Neuronal stem cell (in vitro differentiated cells): ENCODE measurements at regions not wholly inside any gene's neighbourhood (a gene's known extent, or its start where the extent isn't known, plus 50 kb on each side); places are given as distances from the start of the nearest gene placed in this dataset.
A peak's percentile ranks its signal among the peaks of the same experiment; 100 is the strongest.

ENCODE experiments used
- DNase-seq: peaks from one replicate; pipeline ENCODE4 v3.0.0-alpha.2; 2013; ENCODE audit warnings: low spot score
- H2AFZ ChIP-seq: one replicate; pipeline ENCODE4 v1.6.1; 2013; ENCODE audit warnings: mild to moderate bottlenecking, low read length, inconsistent platforms
- H2AK5ac ChIP-seq: 2 replicates; pipeline ENCODE4 v1.6.1; 2013; ENCODE audit warnings: low read depth, mild to moderate bottlenecking, inconsistent platforms, low read length, moderate library complexity, mixed read lengths
- H2BK120ac ChIP-seq: 2 replicates; pipeline ENCODE4 v1.6.1; 2013; ENCODE audit warnings: low read depth, mild to moderate bottlenecking, inconsistent platforms, low read length, moderate library complexity, mixed read lengths
- H2BK12ac ChIP-seq: one replicate; pipeline ENCODE4 v1.6.1; 2013; ENCODE audit warnings: low read length, inconsistent platforms
- H2BK15ac ChIP-seq: 2 replicates; pipeline ENCODE4 v1.6.1; 2013; ENCODE audit warnings: mild to moderate bottlenecking, low read length, inconsistent platforms, mixed read lengths
- H2BK5ac ChIP-seq: one replicate; pipeline ENCODE4 v1.6.1; 2013; ENCODE audit warnings: inconsistent platforms, mild to moderate bottlenecking, low read length, moderate library complexity
- H3K14ac ChIP-seq: one replicate; pipeline ENCODE4 v1.6.1; 2013; ENCODE audit warnings: low read length, inconsistent platforms
- H3K18ac ChIP-seq: 2 replicates; pipeline ENCODE4 v1.6.1; 2013; ENCODE audit warnings: low read length, inconsistent platforms
- H3K23ac ChIP-seq: 2 replicates; pipeline ENCODE4 v1.6.1; 2013; ENCODE audit warnings: low read depth, mild to moderate bottlenecking, mixed read lengths, low read length, inconsistent platforms; ENCODE audit not compliant: poor library complexity
- H3K27ac ChIP-seq: replicated peaks from 3 replicates; pipeline ENCODE4 v1.5.1; 2013; ENCODE audit warnings: low read length, inconsistent platforms
- H3K27me3 ChIP-seq, 3 experiments: 2 replicates each; pipeline ENCODE4 v1.6.1; 2013; ENCODE audit warnings: low read length in 3 of 3, mild to moderate bottlenecking in 2 of 3, inconsistent platforms in 1 of 3, low read depth in 1 of 3, mixed read lengths in 1 of 3, moderate library complexity in 1 of 3; ENCODE audit not compliant: control insufficient read depth in 3 of 3, insufficient read depth in 3 of 3
- H3K36me3 ChIP-seq, 2 donors: replicated peaks in 1 of 2; 2 replicates each; pipeline ENCODE4 v1.6.1; 2013; ENCODE audit warnings: low read length in 2 of 2; ENCODE audit not compliant: control insufficient read depth in 2 of 2, insufficient read depth in 2 of 2
- H3K4ac ChIP-seq: 2 replicates; pipeline ENCODE4 v1.6.1; 2013; ENCODE audit warnings: inconsistent platforms, mild to moderate bottlenecking, low read length, moderate library complexity
- H3K4me1 ChIP-seq, 2 donors: 1 replicate in 1 of 2; 2 replicates in 1 of 2; pipeline ENCODE4 v1.6.1; 2013; ENCODE audit warnings: low read length in 2 of 2, low read depth in 1 of 2; ENCODE audit not compliant: control insufficient read depth in 2 of 2, insufficient read depth in 1 of 2
- H3K4me2 ChIP-seq: one replicate; pipeline ENCODE4 v1.6.1; 2013; ENCODE audit warnings: mild to moderate bottlenecking, low read length, inconsistent platforms; ENCODE audit not compliant: insufficient read depth, poor library complexity, severe bottlenecking
- H3K4me3 ChIP-seq, 2 donors: 2 replicates each; pipeline ENCODE4 v1.5.1; 2013; ENCODE audit warnings: low read length in 2 of 2, mild to moderate bottlenecking in 2 of 2, inconsistent platforms in 1 of 2, moderate library complexity in 1 of 2
- H3K79me1 ChIP-seq: one replicate; pipeline ENCODE4 v1.6.1; 2013; ENCODE audit warnings: low read depth, mild to moderate bottlenecking, inconsistent platforms, low read length, moderate library complexity
- H3K9ac ChIP-seq: one replicate; pipeline ENCODE4 v1.6.1; 2013; ENCODE audit warnings: mild to moderate bottlenecking, low read depth, low read length, inconsistent platforms; ENCODE audit not compliant: poor library complexity
- H3K9me3 ChIP-seq, 2 donors: replicated peaks in 1 of 2; 2 replicates each; pipeline versions ENCODE3 to v1.6.1; 2013; ENCODE audit warnings: low read length in 2 of 2, mild to moderate bottlenecking in 2 of 2, inconsistent platforms in 1 of 2, low read depth in 1 of 2, mixed read lengths in 1 of 2, moderate library complexity in 1 of 2; ENCODE audit not compliant: control insufficient read depth in 2 of 2, insufficient read depth in 1 of 2
- H4K8ac ChIP-seq: one replicate; pipeline ENCODE4 v1.6.1; 2013; ENCODE audit warnings: low read depth, mild to moderate bottlenecking, inconsistent platforms, low read length, moderate library complexity
- H4K91ac ChIP-seq: one replicate; pipeline ENCODE4 v1.6.1; 2013; ENCODE audit warnings: low read length, low read depth, mild to moderate bottlenecking, inconsistent platforms; ENCODE audit not compliant: poor library complexity
- WGBS, 2 donors: extraction: QIAGEN DNeasy Blood & Tissue Kit; methylation state at CpG; one replicate each; pipeline ENCODE4 v1.1.7; 2013; ENCODE audit warnings: missing lambda C conversion rate in 2 of 2, mixed read lengths in 1 of 2; ENCODE audit not compliant: insufficient read length in 2 of 2, insufficient replicate concordance in 1 of 2; ENCODE audit errors: extremely low coverage in 2 of 2; 5-methylcytosine and 5-hydroxymethylcytosine counted together

- H3K4ac ChIP-seq, result no peak overlapping the region
- peak overlapping the region; percentile 25 for H2AFZ ChIP-seq
- DNase-seq, result no peak
- H3K27ac ChIP-seq, result no peak overlapping the region
- H2BK5ac ChIP-seq, result no peak overlapping the region
- no CpG with 5 or more reads among the region's 5 CpGs for WGBS, 2 donors
- no peak overlapping the region for H3K4me3 ChIP-seq
- no peaks in the 10 kb centered on the region for H3K27me3 ChIP-seq
- no peaks in the 10 kb centered on the region for H3K36me3 ChIP-seq
- no peak overlapping the region for H2BK12ac ChIP-seq
- no peak overlapping the region for H2AK5ac ChIP-seq
- H3K4me2 ChIP-seq, result no peak overlapping the region
- H3K4me1 ChIP-seq, result no peaks in the 10 kb centered on the region
- H4K8ac ChIP-seq, result no peak overlapping the region
- peaks cover 0 to 15% of the 10 kb centered on the region in 2 donors for H3K9me3 ChIP-seq
- H3K23ac ChIP-seq, result no peak overlapping the region
- no peak overlapping the region for H2BK15ac ChIP-seq
- H3K79me1 ChIP-seq, result no peaks in the 10 kb centered on the region
- no peak overlapping the region for H2BK120ac ChIP-seq
- H4K91ac ChIP-seq, result no peak overlapping the region
- no peak overlapping the region for H3K18ac ChIP-seq
- H3K14ac ChIP-seq, result no peak overlapping the region
- H3K9ac ChIP-seq, result no peak overlapping the region
These were observed 62.5 kb upstream of the LIPC start for GRCh38 chr15:58369261-58369701.

DNA sequence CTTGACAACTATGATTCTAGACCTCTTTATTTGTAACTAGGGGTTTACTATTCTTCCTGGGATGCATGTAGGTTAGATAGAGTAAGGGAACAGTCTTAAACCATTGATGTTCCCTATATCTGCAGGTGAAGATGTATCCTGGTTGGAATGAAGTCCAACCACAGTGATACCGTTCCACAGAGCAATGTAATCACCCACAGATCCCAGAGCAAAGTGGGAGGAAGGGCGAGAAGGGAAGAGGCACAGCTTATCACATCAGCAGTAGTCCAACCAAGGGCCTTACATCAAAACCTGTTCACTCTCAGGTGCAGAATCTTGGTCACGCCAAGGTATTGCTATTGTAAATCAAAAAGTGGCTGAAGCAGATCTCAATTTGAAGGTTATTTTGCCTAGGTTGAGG is 61.8 kb upstream of the LIPC start:
- Histone ChIP-seq H4K8ac (no peak overlapping the region), H2AFZ (no peak overlapping the region), H3K4me1 (no peaks in the 10 kb centered on the region), H2BK5ac (no peak overlapping the region), H3K36me3 (no peaks in the 10 kb centered on the region), H3K27me3 (no peaks in the 10 kb centered on the region), H3K14ac (no peak overlapping the region), H3K4me3 (no peak overlapping the region), H3K9me3 (peaks cover 0 to 13% of the 10 kb centered on the region in 2 donors), H3K9ac (no peak overlapping the region), H3K4ac (no peak overlapping the region), H2AK5ac (no peak overlapping the region), H3K4me2 (no peak overlapping the region), H4K91ac (no peak overlapping the region), H2BK120ac (no peak overlapping the region), H3K27ac (no peak overlapping the region), H3K23ac (no peak overlapping the region), H2BK12ac (no peak overlapping the region), H3K79me1 (no peaks in the 10 kb centered on the region), H3K18ac (no peak overlapping the region), H2BK15ac (no peak overlapping the region)
- no peak for DNase-seq
- no CpG with 5 or more reads among the region's 3 CpGs for WGBS, 2 donors

DNA sequence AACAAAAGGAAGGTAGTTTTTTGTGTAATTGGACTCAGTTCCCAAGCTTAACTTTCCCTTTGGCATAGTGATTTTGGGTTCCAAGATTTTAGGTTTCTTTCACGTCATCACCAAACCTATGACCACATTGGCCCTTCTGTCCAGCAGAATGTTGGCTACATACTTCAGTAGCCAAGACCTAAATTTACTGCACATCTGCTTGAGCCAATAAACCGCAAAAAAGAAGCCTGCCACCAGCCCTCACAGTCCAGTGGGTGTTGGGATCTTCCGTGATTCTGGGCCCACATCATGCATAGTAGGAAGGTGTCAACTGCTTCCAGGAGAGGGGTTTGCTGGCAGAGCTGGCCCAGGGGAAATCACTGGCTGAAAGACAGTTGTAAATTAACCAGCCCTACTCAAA is 57.6 kb upstream of the LIPC start:
- Histone ChIP-seq H3K23ac (no peak overlapping the region), H3K27ac (no peak overlapping the region), H2AK5ac (no peak overlapping the region), H3K4me2 (no peak overlapping the region), H2BK5ac (no peak overlapping the region), H3K14ac (no peak overlapping the region), H3K4ac (no peak overlapping the region), H3K18ac (no peak overlapping the region), H3K27me3 (no peaks in the 10 kb centered on the region), H3K9me3 (peaks cover 3 to 20% of the 10 kb centered on the region in 2 donors), H3K79me1 (no peaks in the 10 kb centered on the region), H2AFZ (no peak overlapping the region), H2BK15ac (no peak overlapping the region), H3K36me3 (no peaks in the 10 kb centered on the region), H4K91ac (no peak overlapping the region), H2BK120ac (no peak overlapping the region), H3K4me1 (no peaks in the 10 kb centered on the region), H3K4me3 (no peak overlapping the region), H2BK12ac (no peak overlapping the region), H3K9ac (no peak overlapping the region), H4K8ac (no peak overlapping the region)
- no CpG with 5 or more reads among the region's 3 CpGs for WGBS, 2 donors
- no peak for DNase-seq

DNA sequence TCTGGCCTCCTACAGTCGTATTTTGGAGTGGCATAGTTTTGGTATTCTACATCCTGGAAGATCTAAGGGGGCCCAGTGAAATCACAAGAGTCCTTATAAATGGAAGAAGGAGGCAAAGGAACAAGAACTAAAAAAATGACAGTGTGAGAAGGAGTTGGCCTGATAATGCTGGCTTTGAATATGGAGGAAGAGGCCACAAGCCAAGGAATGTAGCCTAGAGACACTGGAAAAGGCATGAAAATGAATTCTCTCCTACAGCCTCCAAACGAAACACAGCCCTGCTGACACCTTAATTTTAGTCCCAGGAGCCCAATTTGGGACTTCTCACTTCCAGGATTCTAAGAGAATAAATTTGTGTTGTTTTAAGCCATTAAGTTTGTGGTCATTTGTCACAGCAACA is 54.6 kb upstream of the LIPC start:
- Histone ChIP-seq H3K4ac (no peak overlapping the region), H3K23ac (no peak overlapping the region), H4K91ac (no peak overlapping the region), H3K27me3 (no peaks in the 10 kb centered on the region), H2BK5ac (no peak overlapping the region), H3K14ac (no peak overlapping the region), H4K8ac (no peak overlapping the region), H3K27ac (no peak overlapping the region), H3K36me3 (no peaks in the 10 kb centered on the region), H2AK5ac (no peak overlapping the region), H3K4me1 (peaks cover 0 to 1% of the 10 kb centered on the region in 2 donors), H3K18ac (no peak overlapping the region), H3K4me2 (no peak overlapping the region), H3K9ac (no peak overlapping the region), H3K79me1 (no peaks in the 10 kb centered on the region), H3K9me3 (peaks cover 3 to 12% of the 10 kb centered on the region in 2 donors), H2AFZ (no peak overlapping the region), H3K4me3 (no peak overlapping the region), H2BK12ac (no peak overlapping the region), H2BK120ac (no peak overlapping the region), H2BK15ac (no peak overlapping the region)
- WGBS, 2 donors, result no CpG with 5 or more reads among the region's 2 CpGs
- DNase-seq, result no peak
